Mucosa of gallbladder (tissue), 1 donor: ENCODE measurements at regions not wholly inside any gene's neighbourhood (a gene's known extent, or its start where the extent isn't known, plus 50 kb on each side); places are given as distances from the start of the nearest gene placed in this dataset.

ENCODE experiments used
- DNase-seq: peaks from one replicate; pipeline ENCODE4 v3.0.0-alpha.2; 2020; ENCODE audit warnings: low spot score
- donor health status: DM: no; HTN: no; CAD: no.

GRCh38 chr11:15905366-15906104 is 450.8 kb downstream of the SOX6 start:
- no peak for DNase-seq

- no peak for DNase-seq
Observed at GRCh38 chr11:15906481-15907035, 449.8 kb downstream of the SOX6 start.

GRCh38 chr11:15907806-15908205 is 448.5 kb downstream of the SOX6 start:
- DNase-seq = no peak

GRCh38 chr11:15909937-15910598 is 446.3 kb downstream of the SOX6 start:
- DNase-seq = no peak

GRCh38 chr11:15910761-15911160 is 445.6 kb downstream of the SOX6 start:
- no peak for DNase-seq

GRCh38 chr11:15911377-15912044 is 444.8 kb downstream of the SOX6 start:
- peak; percentile 39 for DNase-seq

GRCh38 chr11:15912291-15912690 is 444.1 kb downstream of the SOX6 start:
- DNase-seq = no peak

GRCh38 chr11:15912825-15913224 is 443.5 kb downstream of the SOX6 start:
- DNase-seq = no peak

GRCh38 chr11:15913261-15913660 is 443.1 kb downstream of the SOX6 start:
- no peak for DNase-seq
